Left lung (tissue), 4 donors: ENCODE measurements at regions not wholly inside any gene's neighbourhood (a gene's known extent, or its start where the extent isn't known, plus 50 kb on each side); places are given as distances from the start of the nearest gene placed in this dataset.

Experiments
- ATAC-seq: fragments of 200-7000 bp; cut with Tn5 transposase; one replicate; pipeline ENCODE4 v1.9.1; 2020; ENCODE audit warnings: moderate library complexity
- DNase-seq, 4 donors: peaks; one replicate each; pipeline ENCODE4 v3.0.0-alpha.2; 2013 to 2020
- H3K27ac ChIP-seq, 2 donors: fragments of 200-600 bp; sonication (generic) in 1 of 2; one replicate each; pipeline versions ENCODE4 v1.5.0 to v1.8.0; 2020 to 2021
- H3K27me3 ChIP-seq, 2 donors: fragments of 200-600 bp; sonication (generic) in 1 of 2; one replicate each; pipeline versions ENCODE4 v1.5.0 to v1.8.0; 2020 to 2021
- H3K36me3 ChIP-seq, 2 donors: fragments of 200-600 bp; sonication (generic) in 1 of 2; one replicate each; pipeline versions ENCODE4 v1.5.0 to v1.8.0; 2020 to 2021
- H3K4me1 ChIP-seq, 2 donors: fragments of 200-600 bp; one replicate each; pipeline ENCODE4 v1.8.0; 2021
- H3K4me3 ChIP-seq, 2 donors: fragments of 200-600 bp; sonication (generic) in 1 of 2; one replicate each; pipeline versions ENCODE4 v1.5.0 to v1.8.0; 2020 to 2021; ENCODE audit warnings: mild to moderate bottlenecking in 1 of 2
- H3K9me3 ChIP-seq, 2 donors: fragments of 200-600 bp; sonication (generic) in 1 of 2; one replicate each; pipeline versions ENCODE4 v1.5.0 to v1.8.0; 2020 to 2021
- CTCF ChIP-seq, 2 donors: fragments of 200-600 bp; sonication (generic) in 1 of 2; IDR thresholded peaks; one replicate each; pipeline versions ENCODE4 v1.5.0 to v1.8.0; 2021; ENCODE audit warnings: antibody characterized with exemption in 2 of 2
- intact Hi-C, 2 donors: fragments of 100-400 bp; cut with DNase I; formaldehyde crosslinking; loops; one replicate each; pipeline versions ENCODE4 v1.11.2 to v1.14.2; 2022
- donor health status: DM: no; HTN: yes; CAD: no.
- donor health status: DM: no; HTN: no; CAD: no.

GRCh38 chr2:238796223-238796885, 51.5 kb upstream of the TWIST2 start:
- H3K9me3 ChIP-seq = no peaks in the 10 kb centered on the region
- H3K4me3 ChIP-seq = no peak overlapping the region
- TF ChIP-seq CTCF (IDR thresholded peaks at IDR 0.05) = no peak
- H3K4me1 ChIP-seq = no peaks in the 10 kb centered on the region
- H3K36me3 ChIP-seq = no peaks in the 10 kb centered on the region
- ATAC-seq (no peak), DNase-seq (no peak)
- H3K27me3 ChIP-seq = peaks cover 0 to 37% of the 10 kb centered on the region in 2 donors
- intact Hi-C loops = no loop called here
- H3K27ac ChIP-seq = no peak overlapping the region

- no peak for DNase-seq
- no peak overlapping the region for H3K27ac ChIP-seq
- intact Hi-C loops = no loop called here
- H3K9me3 ChIP-seq = no peaks in the 10 kb centered on the region
- no peak for ATAC-seq
- no peaks in the 10 kb centered on the region for H3K36me3 ChIP-seq
- H3K4me1 ChIP-seq = no peaks in the 10 kb centered on the region
- peaks cover 0 to 41% of the 10 kb centered on the region in 2 donors for H3K27me3 ChIP-seq
- no peak for TF ChIP-seq CTCF (IDR thresholded peaks at IDR 0.05)
- no peak overlapping the region for H3K4me3 ChIP-seq
Measured at GRCh38 chr2:238797537-238797936, 50.3 kb upstream of the TWIST2 start.
